ENCODE measurements at regions not wholly inside any gene's neighbourhood (a gene's known extent, or its start where the extent isn't known, plus 50 kb on each side); places are given as distances from the start of the nearest gene placed in this dataset.

- Histone ChIP-seq H3K79me2 (ENCODE audit: low read length) (no peaks in the 10 kb centered on the region), H3K4me2 (ENCODE audit: low read length) (no peak overlapping the region), H3K36me3 (ENCODE audit: low read depth, low read length) (no peaks in the 10 kb centered on the region), H3K9me3 (ENCODE audit: low read length) (peaks cover 20% of the 10 kb centered on the region; the same call in 1 of the 2 replicates), H4K20me1 (ENCODE audit: low read length) (no peaks in the 10 kb centered on the region), H3K4me1 (ENCODE audit: insufficient read depth, low read length) (no peaks in the 10 kb centered on the region), H3F3A (ENCODE audit: low read length, unreplicated experiment) (no peaks in the 10 kb centered on the region), H3K27ac (ENCODE audit: low read length) (no peak overlapping the region), H3K27me3 (ENCODE audit: low read length) (no peaks in the 10 kb centered on the region), H2AFZ (ENCODE audit: low read length) (no peak overlapping the region), H3K9me2 (replicated peaks; ENCODE audit: low read length) (no peaks in the 10 kb centered on the region), H3K9ac (ENCODE audit: low read length) (no peak overlapping the region), H3K4me3 (ENCODE audit: low read length) (no peak overlapping the region)
- no peak for DNase-seq
- ChIA-PET POLR2A (ENCODE audit: unreplicated experiment) (no interaction called here), CTCF (no interaction called here)
- TF ChIP-seq CTCF (conservative IDR thresholded peaks at IDR 0.05; ENCODE audit: low read depth, low read length), result no peak
- no peak for TF ChIP-seq EZH2phosphoT487 (IDR thresholded peaks at IDR 0.05; ENCODE audit: borderline replicate concordance, low read length)
- no peak for TF ChIP-seq EZH2 (IDR thresholded peaks at IDR 0.05; ENCODE audit: low read length, unreplicated experiment)
- intact Hi-C loops (cut with micrococcal nuclease), result no loop called here
- BruUV-seq (replicated peaks), result no TSS peak
- no peak for ATAC-seq
Observed at GRCh38 chr3:118476885-118477618, 557.6 kb downstream of the IGSF11 start.

GRCh38 chr3:118477768-118478167 is 556.9 kb downstream of the IGSF11 start:
- POLR2A ChIA-PET (ENCODE audit: unreplicated experiment), result no interaction called here

More at GRCh38 chr3:118477768-118478167, 556.9 kb downstream of the IGSF11 start:
- CTCF ChIA-PET, result no interaction called here
- no peak for TF ChIP-seq CTCF (conservative IDR thresholded peaks at IDR 0.05; ENCODE audit: low read depth, low read length)
- no peak for TF ChIP-seq EZH2 (IDR thresholded peaks at IDR 0.05; ENCODE audit: low read length, unreplicated experiment)
- no peak for TF ChIP-seq EZH2phosphoT487 (IDR thresholded peaks at IDR 0.05; ENCODE audit: borderline replicate concordance, low read length)
- H3K27ac ChIP-seq (ENCODE audit: low read length), result no peak overlapping the region
- H3K36me3 ChIP-seq (ENCODE audit: low read depth, low read length), result no peaks in the 10 kb centered on the region
- no peak overlapping the region for H3K4me3 ChIP-seq (ENCODE audit: low read length)
- peaks cover 24% of the 10 kb centered on the region; the same call in 1 of the 2 replicates for H3K9me3 ChIP-seq (ENCODE audit: low read length)
- intact Hi-C loops (cut with micrococcal nuclease), result no loop called here
- no peak overlapping the region for H2AFZ ChIP-seq (ENCODE audit: low read length)
- H3K9me2 ChIP-seq (replicated peaks; ENCODE audit: low read length), result no peaks in the 10 kb centered on the region
- H4K20me1 ChIP-seq (ENCODE audit: low read length), result no peaks in the 10 kb centered on the region
- H3K27me3 ChIP-seq (ENCODE audit: low read length), result no peaks in the 10 kb centered on the region
- BruUV-seq (replicated peaks), result no TSS peak
- ATAC-seq (no peak), DNase-seq (no peak)
- no peaks in the 10 kb centered on the region for H3K4me1 ChIP-seq (ENCODE audit: insufficient read depth, low read length)
- no peak overlapping the region for H3K9ac ChIP-seq (ENCODE audit: low read length)
- H3K4me2 ChIP-seq (ENCODE audit: low read length), result no peak overlapping the region
- no peaks in the 10 kb centered on the region for H3K79me2 ChIP-seq (ENCODE audit: low read length)
- no peaks in the 10 kb centered on the region for H3F3A ChIP-seq (ENCODE audit: low read length, unreplicated experiment)

Measured in PC-3 (cell line).